Posterior vena cava (tissue), 2 donors: ENCODE measurements at regions not wholly inside any gene's neighbourhood (a gene's known extent, or its start where the extent isn't known, plus 50 kb on each side); places are given as distances from the start of the nearest gene placed in this dataset.

ENCODE experiments used
- DNase-seq: peaks from one replicate; pipeline ENCODE4 v3.0.0-alpha.2; 2020; ENCODE audit warnings: low spot score
- intact Hi-C, 2 donors: fragments of 100-400 bp; cut with DNase I; formaldehyde crosslinking; loops; one replicate each; pipeline versions ENCODE4 v1.14.1 to v1.14.2; 2022 to 2023
- donor health status: DM: yes; HTN: yes; CAD: no.
- donor health status: DM: yes; HTN: yes; CAD: no.

DNA sequence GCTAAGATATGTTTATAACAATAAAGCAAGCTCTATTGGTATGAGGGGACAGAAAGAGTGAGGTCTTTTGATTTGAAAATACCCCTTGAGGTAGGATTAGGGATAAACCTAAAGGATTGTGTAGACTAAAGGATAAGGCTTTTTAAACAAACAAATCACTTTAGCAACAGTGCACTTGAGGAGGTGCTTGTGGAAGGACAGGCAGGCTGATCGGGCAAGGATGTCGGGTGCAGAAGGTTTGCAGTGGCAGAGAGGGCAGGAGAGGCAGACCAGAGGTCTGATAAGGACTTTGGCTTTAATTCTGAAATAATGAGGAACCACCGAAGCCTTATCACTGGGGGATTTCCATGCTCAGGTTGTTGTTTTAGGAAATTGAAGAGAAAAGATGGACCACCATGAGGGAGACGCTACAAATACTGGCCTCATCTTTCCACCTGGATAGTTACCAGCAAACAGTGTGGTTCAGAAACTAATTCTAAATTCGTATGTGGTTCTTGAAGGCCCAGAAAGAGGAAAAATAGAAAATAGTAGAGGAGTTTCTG lies 119.5 kb upstream of the KLF6 start:
- DNase-seq, result no peak
- intact Hi-C loops, result no loop called here

GRCh38 chr10:3902809-3903410 lies 117.9 kb upstream of the KLF6 start:
- intact Hi-C loops, result no loop called here
- no peak for DNase-seq

DNA sequence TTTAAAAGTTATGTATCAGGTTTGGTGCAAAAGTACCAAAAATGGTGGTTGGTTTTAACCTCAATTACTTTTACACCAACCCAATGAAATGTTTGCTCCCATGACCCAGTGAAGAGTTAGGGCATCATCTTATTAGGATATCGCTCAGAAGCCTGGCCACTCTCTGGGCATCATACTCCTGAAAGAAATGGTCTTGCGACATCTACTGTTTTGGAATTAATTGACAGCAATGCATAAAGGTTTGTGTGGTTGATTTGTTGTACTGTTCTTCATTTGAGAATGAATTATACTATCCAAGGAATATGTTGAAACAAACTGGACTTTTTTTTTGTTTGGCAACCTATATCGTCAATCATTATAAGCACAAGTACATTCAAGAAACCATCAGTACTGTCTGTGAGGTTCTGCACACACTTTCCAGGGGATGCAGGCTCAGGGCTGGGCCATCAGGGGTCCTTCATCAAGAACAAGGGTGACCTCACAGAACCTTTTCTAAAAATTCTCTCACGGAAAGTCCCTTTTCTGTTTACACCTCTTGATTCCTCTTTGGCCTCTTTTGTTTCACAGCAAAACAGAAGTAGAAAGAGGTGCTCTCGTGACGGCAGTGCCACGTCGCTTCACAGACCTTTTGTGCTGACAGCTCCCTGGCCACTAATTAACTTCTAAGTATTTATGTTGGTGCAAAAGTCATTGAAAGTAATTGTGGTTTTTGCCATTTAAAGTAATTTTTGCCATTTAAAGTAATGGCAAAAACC lies 117.2 kb upstream of the KLF6 start:
- no peak for DNase-seq
- intact Hi-C loops, result no loop called here

GRCh38 chr10:3901370-3901769 lies 116.4 kb upstream of the KLF6 start:
- intact Hi-C loops, result no loop called here
- DNase-seq, result no peak

- DNase-seq, result no peak
- intact Hi-C loops, result no loop called here
Measured at GRCh38 chr10:3900391-3900790, 115.4 kb upstream of the KLF6 start.

DNA sequence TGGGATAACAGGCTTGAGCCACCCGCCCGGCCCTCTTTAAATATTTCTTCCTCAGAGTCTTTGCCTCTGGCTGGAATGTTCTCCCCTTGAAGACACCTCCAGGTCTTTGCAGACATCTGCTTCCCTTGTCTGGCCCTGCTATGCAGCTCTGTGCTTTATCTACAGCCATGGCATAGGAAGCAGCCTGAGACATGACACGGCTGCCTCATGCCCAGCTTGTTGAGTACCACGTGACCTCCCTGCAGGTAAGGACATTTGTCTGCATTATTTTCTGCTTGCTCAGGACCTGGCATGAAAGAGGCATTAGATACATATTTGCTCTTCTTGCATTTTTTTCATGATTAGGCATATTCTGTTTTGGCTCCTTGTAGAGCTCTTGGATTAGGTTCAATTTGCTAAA lies 113.8 kb upstream of the KLF6 start:
- DNase-seq, result no peak
- intact Hi-C loops, result no loop called here

GRCh38 chr10:3897156-3897555 lies 112.1 kb upstream of the KLF6 start:
- intact Hi-C loops, result no loop called here
- DNase-seq, result no peak

DNA sequence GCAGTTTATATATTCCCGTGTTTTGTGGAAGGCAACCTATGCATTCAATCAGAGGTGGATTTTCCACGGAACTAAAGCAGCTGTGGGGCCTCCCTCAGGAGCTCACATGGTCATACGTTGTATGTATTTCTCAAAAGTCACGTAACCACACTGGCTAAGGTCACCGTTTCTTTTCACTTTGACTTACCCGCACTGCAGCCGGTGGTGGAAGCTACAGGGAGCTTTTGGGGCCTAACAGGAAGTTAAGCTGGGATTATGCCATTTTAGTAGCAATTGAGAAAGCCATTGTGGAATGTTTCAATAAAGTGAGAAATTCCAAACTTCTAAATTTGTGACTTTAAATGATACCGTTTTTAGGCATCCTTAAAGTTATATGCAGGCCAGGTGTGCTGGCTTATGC lies 111.2 kb upstream of the KLF6 start:
- DNase-seq, result no peak
- intact Hi-C loops, result no loop called here

GRCh38 chr10:3895045-3895631 lies 110.1 kb upstream of the KLF6 start:
- intact Hi-C loops, result no loop called here

DNA sequence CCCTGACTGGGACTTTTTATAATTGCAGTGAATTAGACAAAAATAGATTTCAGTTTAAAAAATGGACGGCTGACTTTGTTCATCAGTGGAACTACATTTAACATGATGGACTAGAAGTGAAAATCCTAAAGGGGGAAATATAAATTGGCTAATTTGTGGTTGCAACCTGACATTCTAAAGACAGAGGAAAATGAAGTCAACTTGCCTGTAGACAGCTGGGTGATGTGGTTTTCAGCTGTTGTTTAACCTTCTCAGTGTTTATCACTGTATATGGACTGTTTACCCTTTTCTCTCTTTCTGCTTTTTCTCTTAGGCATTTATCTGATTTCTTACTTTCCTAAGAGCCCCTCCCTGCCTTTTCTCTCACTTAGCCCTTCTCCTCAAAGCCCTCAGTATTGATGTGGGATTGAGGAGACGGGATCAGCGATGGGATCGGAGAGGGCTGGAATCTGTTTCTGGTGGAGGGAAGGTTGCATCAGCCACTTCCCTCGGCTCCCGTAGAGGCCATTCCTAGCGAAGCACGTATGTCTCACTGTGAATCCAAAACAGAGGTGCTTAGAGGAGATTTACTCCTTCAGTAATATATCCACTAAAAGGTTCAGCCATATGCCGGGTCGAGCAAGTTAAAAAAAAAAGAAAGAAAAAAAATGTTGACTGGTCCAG lies 109.0 kb upstream of the KLF6 start:
- no peak for DNase-seq
- intact Hi-C loops, result no loop called here

More at GRCh38 chr10:3895045-3895631, 110.1 kb upstream of the KLF6 start:
- no peak for DNase-seq

DNA sequence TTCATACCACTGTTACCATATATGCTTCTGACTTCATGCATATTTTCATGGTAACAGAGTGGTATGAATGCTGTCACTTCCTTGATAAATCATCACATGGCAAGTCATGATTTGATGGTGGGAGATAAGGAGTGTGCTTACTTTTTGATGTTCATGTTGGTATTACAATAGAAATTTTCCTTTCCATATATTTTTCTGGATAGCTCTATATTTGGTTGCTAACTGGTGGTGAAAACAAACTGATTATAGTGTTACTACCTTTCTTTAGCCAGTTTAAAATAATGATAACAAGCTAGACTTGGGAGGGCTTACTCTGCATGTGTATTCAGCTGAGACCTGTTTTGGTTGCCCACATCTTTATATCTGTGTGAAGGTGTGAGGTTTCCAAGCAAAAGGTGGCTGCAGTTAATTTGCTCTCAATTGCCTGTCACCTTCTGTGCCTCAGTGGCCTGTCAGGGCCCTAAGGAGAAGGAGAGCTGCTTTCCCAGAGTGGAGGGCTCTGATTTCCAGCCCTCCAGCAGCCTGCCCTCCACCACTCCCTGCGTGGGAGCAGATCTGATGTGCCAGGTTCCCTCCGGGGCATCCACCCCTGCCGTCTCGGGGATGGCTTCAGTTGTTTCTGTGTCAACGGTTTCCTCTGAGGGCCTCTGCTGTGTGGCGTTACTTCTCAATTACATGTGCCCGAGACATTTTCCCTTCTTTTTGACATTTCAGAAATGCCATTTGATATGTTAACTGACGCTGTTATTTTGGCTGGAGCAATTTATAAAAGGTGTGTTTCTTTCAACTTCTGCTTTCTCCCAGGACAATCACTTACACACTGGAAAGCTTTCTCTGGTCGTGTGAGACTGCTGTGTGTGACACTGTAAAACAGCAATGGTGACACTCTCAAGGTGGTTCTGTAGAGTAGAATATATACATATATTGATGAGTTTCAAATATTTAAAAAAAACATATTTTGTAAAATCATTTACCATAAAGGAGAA lies 107.7 kb upstream of the KLF6 start:
- intact Hi-C loops, result no loop called here
- DNase-seq, result no peak

GRCh38 chr10:3891396-3891795 lies 106.4 kb upstream of the KLF6 start:
- DNase-seq, result no peak
- intact Hi-C loops, result no loop called here

DNA sequence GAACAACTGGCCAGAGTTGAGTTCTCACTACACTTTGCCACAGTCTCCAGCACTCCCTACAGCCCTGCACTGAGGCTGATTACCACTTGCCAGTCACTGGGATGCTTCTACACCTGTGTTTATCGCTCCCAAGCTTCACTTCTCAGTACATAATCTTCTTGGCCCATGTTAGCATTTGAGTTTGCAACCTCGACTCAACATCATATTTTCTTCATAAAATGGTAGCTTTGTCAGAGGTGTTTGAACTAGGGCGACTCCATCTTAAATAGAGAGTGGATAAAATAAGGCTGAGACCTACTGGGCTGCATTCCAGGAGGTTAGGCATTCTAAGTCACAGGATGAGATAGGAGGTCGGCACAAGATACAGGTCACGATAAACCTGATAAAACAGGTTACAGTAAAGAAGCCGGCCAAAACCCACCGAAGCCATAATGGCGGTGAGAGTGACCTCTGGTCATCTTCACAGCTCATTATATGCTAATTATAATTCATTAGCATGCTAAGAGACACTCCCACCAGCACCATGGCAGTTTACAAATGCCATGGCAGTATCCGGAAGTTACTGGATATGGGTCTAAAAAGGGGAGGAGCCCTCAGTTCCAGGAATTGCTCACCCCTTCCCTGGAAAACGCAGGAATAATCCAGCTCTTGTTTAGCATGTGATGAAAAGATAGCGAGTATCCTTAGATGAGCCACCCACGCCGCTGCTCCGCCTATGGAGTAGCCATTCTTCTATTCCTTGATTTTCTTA lies 105.8 kb upstream of the KLF6 start:
- DNase-seq, result no peak
- intact Hi-C loops, result no loop called here

- intact Hi-C loops, result no loop called here
- no peak for DNase-seq
Measured at GRCh38 chr10:3889961-3890522, 105.0 kb upstream of the KLF6 start.

DNA sequence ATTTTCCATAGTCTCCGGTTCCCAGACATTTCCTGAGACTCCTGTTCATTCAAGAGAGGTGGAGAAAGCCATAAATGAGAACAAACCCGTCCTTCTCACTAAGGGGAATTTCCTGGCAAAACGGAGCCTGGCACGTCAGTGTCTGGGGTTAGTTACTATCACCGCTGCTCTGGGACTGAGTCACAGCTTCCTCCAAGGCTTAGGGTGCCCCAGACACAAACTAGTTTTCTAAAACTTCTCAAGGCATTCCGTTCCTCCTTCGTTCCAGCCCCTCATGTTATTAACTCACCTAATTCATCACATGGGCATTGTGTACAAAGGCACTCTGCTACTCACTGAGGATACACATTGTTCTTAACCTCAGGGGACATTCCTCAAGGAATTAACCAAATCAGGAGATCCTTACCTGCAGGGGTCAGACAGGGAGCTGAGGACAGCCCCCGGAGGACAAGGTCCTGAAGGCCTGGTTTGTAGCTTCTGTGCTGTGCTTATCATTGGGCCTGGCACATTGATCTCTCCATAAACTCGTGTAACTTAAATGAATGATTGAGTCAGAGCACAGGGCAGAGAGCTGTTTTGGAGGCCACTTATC lies 103.0 kb upstream of the KLF6 start:
- peak; percentile 90 for DNase-seq
- intact Hi-C loops, result no loop called here

GRCh38 chr10:3887404-3887803 lies 102.4 kb upstream of the KLF6 start:
- intact Hi-C loops, result no loop called here
- DNase-seq, result no peak

- intact Hi-C loops, result no loop called here
Measured at GRCh38 chr10:3886641-3887251, 101.7 kb upstream of the KLF6 start.

More at GRCh38 chr10:3886641-3887251, 101.7 kb upstream of the KLF6 start:
- no peak for DNase-seq
